AG04449 (cell line): ENCODE measurements at regions not wholly inside any gene's neighbourhood (a gene's known extent, or its start where the extent isn't known, plus 50 kb on each side); places are given as distances from the start of the nearest gene placed in this dataset.

ENCODE experiments used
- CTCF ChIA-PET: fragments of 350-600 bp; formaldehyde crosslinking; extraction: SDS; loops from one replicate; lab custom pipeline; 2021; ENCODE audit warnings: antibody characterized with exemption; lab: Yijun Ruan, JAX
- POLR2A ChIA-PET: fragments of 400-600, 350-600 bp; formaldehyde crosslinking; extraction: SDS; loops from one replicate; lab custom pipeline; 2020; ENCODE audit warnings: antibody characterized with exemption, inconsistent platforms; lab: Yijun Ruan, JAX
- DNase-seq: peaks from one replicate; pipeline ENCODE4 v3.0.0-alpha.2; 2010; ENCODE audit warnings: low read depth, low spot score
- H3K4me3 ChIP-seq: 2 replicates; pipeline ENCODE4 v1.5.1; 2011; ENCODE audit warnings: low read depth, mild to moderate bottlenecking, control low read depth, low read length
- CTCF ChIP-seq: IDR thresholded peaks from one replicate; pipeline ENCODE4 v1.5.1; 2011; ENCODE audit warnings: mild to moderate bottlenecking, moderate library complexity, low read length, control low read depth, inconsistent platforms; ENCODE audit not compliant: insufficient read depth; ENCODE audit errors: missing control alignments

- H3K4me3 ChIP-seq, result no peak overlapping the region
- ChIA-PET CTCF (no interaction called here), POLR2A (no interaction called here)
- no peak for TF ChIP-seq CTCF
- no peak for DNase-seq
These were observed 74.3 kb downstream of the MYEOV start for GRCh38 chr11:69368119-69368880.

GRCh38 chr11:69369210-69369825 is 75.4 kb downstream of the MYEOV start:
- no peak for DNase-seq
- POLR2A ChIA-PET, result no interaction called here
- TF ChIP-seq CTCF, result no peak
- CTCF ChIA-PET, result no interaction called here
- H3K4me3 ChIP-seq, result no peak overlapping the region

GRCh38 chr11:69369945-69370344 is 76.0 kb downstream of the MYEOV start:
- no peak for DNase-seq
- CTCF ChIA-PET, result no interaction called here

GRCh38 chr11:69370984-69371709 is 77.2 kb downstream of the MYEOV start:
- TF ChIP-seq CTCF, result no peak
- no peak overlapping the region for H3K4me3 ChIP-seq
- CTCF ChIA-PET, result no interaction called here
- POLR2A ChIA-PET, result no interaction called here
- no peak for DNase-seq

More at GRCh38 chr11:69369945-69370344, 76.0 kb downstream of the MYEOV start:
- TF ChIP-seq CTCF, result no peak
- POLR2A ChIA-PET, result no interaction called here
- H3K4me3 ChIP-seq, result no peak overlapping the region

- TF ChIP-seq CTCF, result no peak
- POLR2A ChIA-PET, result no interaction called here
- CTCF ChIA-PET, result no interaction called here
- no peak for DNase-seq
- H3K4me3 ChIP-seq, result no peak overlapping the region
These were observed 78.0 kb downstream of the MYEOV start for GRCh38 chr11:69371731-69372588.
